HG02798 (cell line): ENCODE measurements at regions not wholly inside any gene's neighbourhood (a gene's known extent, or its start where the extent isn't known, plus 50 kb on each side); places are given as distances from the start of the nearest gene placed in this dataset.

Experiments used
- ATAC-seq: cut with Tn5 transposase; IDR thresholded peaks from one replicate; pipeline ENCODE4 v1.9.1; 2021; ENCODE audit warnings: mild to moderate bottlenecking; ENCODE audit not compliant: unreplicated experiment, poor library complexity

DNA sequence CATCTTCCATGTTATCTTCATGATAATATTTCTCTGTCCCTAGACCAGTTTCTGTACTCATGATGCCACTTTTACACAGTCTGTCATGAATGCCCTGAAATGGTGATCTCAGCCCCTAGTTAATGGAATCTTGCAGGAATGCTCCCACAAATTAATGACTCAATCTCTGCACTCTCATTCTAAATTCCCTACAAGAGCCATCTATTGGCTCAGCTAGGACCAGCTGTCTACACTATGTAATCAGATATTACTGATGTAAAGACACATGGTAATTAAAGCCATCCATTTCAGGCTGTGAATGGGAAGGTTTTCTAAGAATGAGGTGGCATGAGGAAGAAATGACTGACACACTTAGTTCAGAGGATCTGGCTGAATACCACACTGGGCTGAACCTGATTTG is 199.1 kb upstream of the KCND3 start:
- ATAC-seq, result no peak

- ATAC-seq, result no peak
Observed at GRCh38 chr1:112196008-112196588, 199.9 kb upstream of the CTTNBP2NL start.

GRCh38 chr1:112196731-112197130 is 199.3 kb upstream of the CTTNBP2NL start:
- ATAC-seq, result no peak

DNA sequence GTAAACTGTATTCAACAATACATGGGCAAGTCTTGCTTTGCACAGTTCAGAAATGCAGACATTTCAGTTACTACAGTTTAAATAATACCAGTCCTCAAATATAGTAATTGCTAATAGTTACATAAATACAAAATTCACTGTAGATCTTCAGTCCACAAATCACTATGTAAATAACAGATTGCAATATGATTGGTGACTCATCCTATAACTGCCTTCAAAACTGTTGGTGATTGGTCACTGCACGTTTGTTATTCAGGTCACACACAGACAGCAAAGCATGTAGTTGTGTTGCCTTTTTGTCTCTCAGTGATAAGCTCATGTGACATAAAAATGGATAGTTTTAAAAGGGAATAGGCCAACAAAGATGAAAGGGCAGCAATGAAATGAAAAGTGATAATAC is 186.5 kb upstream of the CTTNBP2NL start:
- ATAC-seq, result no peak

GRCh38 chr1:112219267-112219666 is 176.7 kb upstream of the CTTNBP2NL start:
- no peak for ATAC-seq

- no peak for ATAC-seq
Observed at GRCh38 chr1:112230232-112230631, 165.8 kb upstream of the CTTNBP2NL start.

DNA sequence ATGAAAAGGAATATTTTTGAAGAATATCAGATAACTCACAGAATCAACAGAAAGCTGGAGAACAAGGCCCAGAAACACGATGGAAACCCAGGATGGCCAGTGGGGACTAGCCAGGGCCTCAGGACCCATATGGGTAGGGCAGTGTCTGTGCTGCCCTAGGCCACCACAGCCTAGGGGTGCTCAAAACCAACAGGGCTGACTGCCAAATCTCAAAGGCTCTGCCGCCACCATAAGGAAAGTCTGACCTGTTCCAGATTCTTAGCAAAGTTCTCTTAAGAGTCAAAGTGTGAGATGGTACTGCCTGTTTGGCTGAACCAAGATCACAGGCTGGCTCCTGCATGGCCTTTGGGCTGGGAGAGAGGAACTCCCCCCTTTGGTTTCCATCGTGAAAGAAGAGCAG is 164.7 kb upstream of the CTTNBP2NL start:
- ATAC-seq, result no peak

DNA sequence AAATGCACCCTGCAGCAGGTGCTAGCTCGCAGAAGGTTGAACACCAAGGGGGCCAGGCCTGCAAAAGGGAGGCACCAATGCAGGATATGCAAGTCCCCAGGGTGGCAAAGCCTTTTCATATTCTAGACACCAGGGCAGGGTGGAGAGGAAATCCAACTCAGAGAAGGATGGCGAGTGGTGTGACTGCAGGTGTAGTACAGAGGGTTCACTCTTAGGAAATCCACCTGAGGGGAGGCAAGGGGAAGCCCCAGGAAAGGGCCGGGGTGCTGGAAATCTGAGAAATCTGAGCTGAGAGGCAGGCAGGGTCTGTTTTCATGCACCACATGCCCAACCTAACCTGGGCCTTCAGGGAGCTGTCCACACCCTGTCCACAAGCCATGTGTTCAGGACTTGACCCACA is 163.2 kb upstream of the CTTNBP2NL start:
- ATAC-seq, result no peak

DNA sequence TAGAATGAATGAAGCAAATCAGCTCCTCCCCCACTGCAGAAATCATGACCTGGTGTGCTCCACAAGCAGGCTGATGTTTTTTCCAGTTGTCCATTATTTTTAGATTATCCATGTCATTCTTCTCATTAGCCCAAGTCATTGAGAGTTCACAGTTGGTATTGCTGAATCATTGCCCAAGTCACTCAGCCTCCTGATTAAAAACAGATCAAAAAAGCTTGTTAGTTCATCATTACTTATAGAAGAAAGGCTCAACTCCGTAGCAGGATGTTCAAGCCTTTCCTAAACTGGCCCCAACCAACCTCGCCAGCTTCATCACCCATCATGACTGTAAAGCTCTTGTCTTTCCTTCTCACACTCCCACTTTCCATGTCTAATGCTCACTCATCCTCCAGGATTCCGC is 161.3 kb upstream of the CTTNBP2NL start:
- ATAC-seq, result no peak

- ATAC-seq, result no peak
Observed at GRCh38 chr1:112237983-112238545, 157.9 kb upstream of the CTTNBP2NL start.

- no peak for ATAC-seq
Observed at GRCh38 chr1:112239683-112240330, 156.2 kb upstream of the CTTNBP2NL start.

DNA sequence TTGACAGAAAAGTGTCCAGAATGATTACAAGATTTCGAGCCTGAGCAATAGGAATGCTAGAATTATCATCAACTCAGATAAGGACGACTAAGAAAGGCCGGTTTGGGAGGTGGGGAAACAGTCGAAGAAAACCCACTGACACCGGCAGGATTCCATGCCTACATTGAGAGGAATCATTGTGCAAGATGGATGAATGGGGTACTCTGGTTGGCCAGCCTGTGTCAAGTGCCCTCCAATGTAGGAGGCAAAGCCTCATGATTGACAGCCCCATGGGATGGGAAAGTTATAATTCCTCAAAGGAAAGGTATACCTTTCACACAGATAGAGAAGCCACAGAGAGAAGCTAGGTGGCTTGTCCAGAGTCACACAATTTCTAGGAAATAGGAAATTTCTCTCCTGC is 153.5 kb upstream of the CTTNBP2NL start:
- no peak for ATAC-seq

GRCh38 chr1:112244131-112244530 is 151.9 kb upstream of the CTTNBP2NL start:
- no peak for ATAC-seq

DNA sequence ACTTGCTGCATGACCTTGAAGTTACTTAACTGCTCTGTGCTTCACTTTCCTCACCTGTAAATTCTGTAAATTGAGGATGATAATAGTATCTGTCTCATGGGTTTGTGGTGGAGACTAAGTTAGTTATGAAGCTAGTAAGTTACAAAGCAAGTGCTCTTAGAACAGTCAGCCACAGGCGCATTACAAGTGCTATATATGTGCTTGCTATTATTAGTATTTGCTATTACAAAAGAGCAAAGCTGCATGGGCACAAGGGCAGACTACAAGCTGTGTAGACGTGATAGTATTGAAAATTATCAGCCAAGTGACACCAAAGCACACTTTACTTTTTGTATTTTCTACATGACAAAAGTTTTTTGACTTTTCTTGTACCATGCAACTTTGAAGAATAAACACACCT is 150.9 kb upstream of the CTTNBP2NL start:
- ATAC-seq, result no peak

GRCh38 chr1:112247036-112247597 is 148.9 kb upstream of the CTTNBP2NL start:
- ATAC-seq, result no peak

DNA sequence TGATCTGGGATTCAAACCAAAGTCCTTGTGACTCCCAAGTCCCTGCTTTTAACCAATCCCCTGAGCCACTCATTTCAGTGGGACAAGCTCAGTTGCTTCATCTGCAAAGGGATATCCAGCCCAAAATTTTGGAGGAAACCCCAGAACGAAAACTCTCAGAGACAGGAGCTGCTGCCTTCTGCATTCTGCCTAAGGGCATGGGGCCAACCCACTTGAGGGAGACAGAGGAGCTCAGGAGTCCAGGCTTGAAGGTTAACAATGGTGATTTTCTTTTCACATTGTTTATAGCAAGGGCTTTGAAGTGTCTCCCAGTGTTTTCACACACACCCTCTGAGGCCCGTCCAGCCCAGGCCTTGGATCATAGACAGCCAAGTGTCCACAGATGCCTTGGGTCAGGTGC is 148.1 kb upstream of the CTTNBP2NL start:
- no peak for ATAC-seq

GRCh38 chr1:112250892-112251291 is 145.1 kb upstream of the CTTNBP2NL start:
- no peak for ATAC-seq

GRCh38 chr1:112251766-112252506 is 144.1 kb upstream of the CTTNBP2NL start:
- ATAC-seq, result no peak

- no peak for ATAC-seq
Observed at GRCh38 chr1:112253366-112253765, 142.6 kb upstream of the CTTNBP2NL start.

DNA sequence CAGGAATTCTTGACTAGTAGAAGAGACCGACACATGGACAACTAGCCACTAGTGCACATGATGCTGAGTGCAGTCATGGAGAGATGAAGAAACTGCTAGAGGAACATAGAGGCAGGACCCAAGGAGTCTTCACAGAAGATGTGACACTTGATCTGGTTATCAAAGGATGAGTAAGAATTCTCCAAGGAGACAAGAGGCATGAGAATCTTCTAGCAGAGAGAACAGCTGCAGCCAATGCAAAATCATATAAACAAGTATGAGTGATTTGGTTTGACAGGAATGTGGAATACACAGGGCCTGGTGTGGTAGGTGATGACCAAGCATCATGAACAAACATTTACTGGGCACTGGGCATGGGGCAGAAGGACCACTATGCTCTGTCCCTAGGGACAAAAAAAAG is 140.9 kb upstream of the CTTNBP2NL start:
- no peak for ATAC-seq

DNA sequence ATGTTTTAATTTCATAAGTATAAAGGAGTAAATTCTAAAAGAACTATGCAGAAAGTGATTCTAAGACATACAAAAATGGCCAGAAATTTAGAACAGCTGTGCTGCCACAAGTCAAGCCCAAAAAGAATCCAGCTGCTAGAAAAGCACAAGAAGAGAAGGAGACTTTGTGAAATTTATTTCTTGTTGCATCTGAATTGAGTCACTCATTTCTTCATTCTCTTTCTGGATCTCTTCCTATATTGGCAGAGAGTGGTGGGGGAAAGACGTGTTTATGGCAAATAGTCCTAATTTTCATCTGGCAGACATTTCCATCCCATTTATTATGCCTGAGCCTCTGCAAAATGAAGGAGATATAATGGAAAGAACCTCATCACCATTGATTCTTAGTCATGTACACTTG is 139.6 kb upstream of the CTTNBP2NL start:
- no peak for ATAC-seq
